ENCODE measurements at regions not wholly inside any gene's neighbourhood (a gene's known extent, or its start where the extent isn't known, plus 50 kb on each side); places are given as distances from the start of the nearest gene placed in this dataset.
"Not testable (repeated sequence)": the region's sequence is repeated elsewhere in the genome, so short reads cannot be mapped to it uniquely, and the experiment has no call there.

DNA sequence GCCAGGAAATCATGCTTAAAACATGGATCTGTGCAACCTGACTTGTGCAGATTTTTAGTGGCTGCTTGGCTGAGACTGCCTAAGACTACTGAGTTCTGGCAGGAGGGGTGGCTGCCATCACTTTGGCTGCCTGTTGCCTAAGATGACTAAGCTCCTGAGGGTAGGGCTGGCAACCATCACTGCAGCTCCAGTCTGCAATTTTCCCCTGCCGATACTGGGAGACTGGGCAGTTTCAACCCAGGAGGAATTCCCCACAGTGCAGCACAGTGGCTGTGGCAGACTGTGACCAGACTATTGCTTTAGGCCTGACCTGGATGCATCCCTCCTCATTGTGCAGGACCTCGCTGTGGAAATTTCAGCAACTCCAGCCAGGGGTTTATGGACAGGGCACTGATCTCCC lies 544.9 kb downstream of the ANKRD50 start:
- Histone ChIP-seq H3K36me3 (ENCODE audit: control insufficient read depth in 2 of 3, insufficient read depth in 3 of 3, low read length in 3 of 3) (no peaks in the 10 kb centered on the region), H3K27me3 (ENCODE audit: control insufficient read depth in 2 of 2, insufficient read depth in 2 of 2, low read length in 2 of 2) (no peaks in the 10 kb centered on the region), H3K27ac (ENCODE audit: low read depth, low read length) (no peak overlapping the region), H3K4me3 (ENCODE audit: low read length) (no peak overlapping the region), H3K4me1 (ENCODE audit: control insufficient read depth in 2 of 2, insufficient read depth in 2 of 2, low read length in 2 of 2) (no peaks in the 10 kb centered on the region), H3K9me3 (ENCODE audit: control insufficient read depth in 2 of 3, low read length in 3 of 3) (peaks cover 0 to 9% (median 0%) of the 10 kb centered on the region in 3 experiments)
- DNase-seq (no peak), ATAC-seq (no peak)
- H3K36me3 Mint-ChIP-seq, result no peaks in the 10 kb centered on the region
- ChIA-PET CTCF (no interaction called here), POLR2A (no interaction called here)
- no peak overlapping the region for H3K27ac Mint-ChIP-seq
- H3K9me3 Mint-ChIP-seq, result peaks cover 0 to 34% (median 6%) of the 10 kb centered on the region in 11 donors
- H3K27me3 Mint-ChIP-seq, result no peaks in the 10 kb centered on the region
- intact Hi-C loops (cut with micrococcal nuclease), result no loop called here
- no peaks in the 10 kb centered on the region for H3K4me1 Mint-ChIP-seq
- no peak overlapping the region for H3K4me3 Mint-ChIP-seq

DNA sequence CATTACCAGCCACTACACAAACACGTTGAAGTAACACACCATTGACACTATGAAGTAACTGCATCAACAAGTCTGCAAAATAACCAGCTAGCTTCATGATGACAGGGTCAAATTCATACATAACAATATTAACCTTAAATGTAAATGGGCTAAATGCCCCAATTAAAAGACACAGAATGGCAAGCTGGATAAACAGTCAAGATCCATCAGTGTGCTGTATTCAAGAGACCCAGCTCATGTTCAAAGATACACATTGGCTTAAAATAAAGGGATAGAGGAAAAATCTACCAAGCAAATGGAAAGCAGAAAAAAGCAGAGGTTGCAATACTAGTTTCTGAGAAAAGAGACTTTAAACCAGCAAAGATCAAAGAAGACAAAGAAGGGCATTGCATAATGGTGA lies 543.0 kb downstream of the ANKRD50 start:
- H3K27ac ChIP-seq (ENCODE audit: low read depth, low read length); H3K36me3 Mint-ChIP-seq; H3K4me1 Mint-ChIP-seq; H3K4me1 ChIP-seq (ENCODE audit: control insufficient read depth in 2 of 2, insufficient read depth in 2 of 2, low read length in 2 of 2); CTCF ChIA-PET; DNase-seq; H3K27me3 ChIP-seq (ENCODE audit: control insufficient read depth in 2 of 2, insufficient read depth in 2 of 2, low read length in 2 of 2); ATAC-seq; H3K27me3 Mint-ChIP-seq; intact Hi-C loops (cut with micrococcal nuclease); H3K9me3 ChIP-seq (ENCODE audit: control insufficient read depth in 2 of 3, low read length in 3 of 3); POLR2A ChIA-PET; H3K4me3 ChIP-seq (ENCODE audit: low read length); H3K27ac Mint-ChIP-seq; H3K4me3 Mint-ChIP-seq; H3K36me3 ChIP-seq (ENCODE audit: control insufficient read depth in 2 of 3, insufficient read depth in 3 of 3, low read length in 3 of 3): not testable (repeated sequence)
- H3K9me3 Mint-ChIP-seq, result peaks cover 0 to 34% (median 6%) of the 10 kb centered on the region in 11 donors

DNA sequence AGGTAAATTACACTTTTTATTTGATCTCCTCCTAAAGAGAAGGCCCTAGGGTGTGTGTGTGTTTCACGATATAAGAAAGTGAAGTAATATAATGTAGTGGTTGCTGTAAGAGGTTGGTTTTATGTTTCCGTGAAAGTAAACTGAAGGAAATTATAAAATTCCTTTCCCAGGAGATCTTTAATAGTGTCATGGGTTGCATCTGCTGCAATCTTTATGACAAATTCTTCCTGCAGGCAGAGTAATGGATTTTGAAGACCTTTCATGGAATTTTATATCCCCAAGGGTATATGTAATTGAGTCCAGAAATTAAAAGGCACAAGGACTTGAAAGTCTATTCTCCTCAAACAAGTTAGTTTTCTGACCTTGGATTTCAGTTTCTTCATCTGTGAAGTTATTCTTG lies 538.6 kb downstream of the ANKRD50 start:
- intact Hi-C loops (cut with micrococcal nuclease), result no loop called here
- H3K27ac Mint-ChIP-seq, result no peak overlapping the region
- H3K36me3 Mint-ChIP-seq, result no peaks in the 10 kb centered on the region
- ChIA-PET POLR2A (no interaction called here), CTCF (no interaction called here)
- Histone ChIP-seq H3K36me3 (ENCODE audit: control insufficient read depth in 2 of 3, insufficient read depth in 3 of 3, low read length in 3 of 3) (no peaks in the 10 kb centered on the region), H3K4me1 (ENCODE audit: control insufficient read depth in 2 of 2, insufficient read depth in 2 of 2, low read length in 2 of 2) (no peaks in the 10 kb centered on the region), H3K4me3 (ENCODE audit: low read length) (no peak overlapping the region), H3K9me3 (ENCODE audit: control insufficient read depth in 2 of 3, low read length in 3 of 3) (no peaks in the 10 kb centered on the region), H3K27ac (ENCODE audit: low read depth, low read length) (no peak overlapping the region), H3K27me3 (ENCODE audit: control insufficient read depth in 2 of 2, insufficient read depth in 2 of 2, low read length in 2 of 2) (no peaks in the 10 kb centered on the region)
- ATAC-seq (no peak), DNase-seq (no peak)
- no peaks in the 10 kb centered on the region for H3K4me1 Mint-ChIP-seq
- peaks cover 0 to 25% (median 3%) of the 10 kb centered on the region in 11 donors for H3K9me3 Mint-ChIP-seq
- no peak overlapping the region for H3K4me3 Mint-ChIP-seq
- H3K27me3 Mint-ChIP-seq, result no peaks in the 10 kb centered on the region

GRCh38 chr4:124177647-124178425 lies 534.7 kb downstream of the ANKRD50 start:
- H3K4me3 ChIP-seq (ENCODE audit: low read length), result no peak overlapping the region
- no peaks in the 10 kb centered on the region for H3K9me3 ChIP-seq (ENCODE audit: control insufficient read depth in 2 of 3, low read length in 3 of 3)
- no peaks in the 10 kb centered on the region for H3K4me1 ChIP-seq (ENCODE audit: control insufficient read depth in 2 of 2, insufficient read depth in 2 of 2, low read length in 2 of 2)
- intact Hi-C loops (cut with micrococcal nuclease), result no loop called here
- ATAC-seq, result no peak
- DNase-seq, result no peak
- no peaks in the 10 kb centered on the region for H3K36me3 ChIP-seq (ENCODE audit: control insufficient read depth in 2 of 3, insufficient read depth in 3 of 3, low read length in 3 of 3)
- no peak overlapping the region for H3K27ac ChIP-seq (ENCODE audit: low read depth, low read length)
- ChIA-PET POLR2A (no interaction called here), CTCF (no interaction called here)
- H3K4me1 Mint-ChIP-seq, result no peaks in the 10 kb centered on the region
- peaks cover 0 to 20% (median 0%) of the 10 kb centered on the region in 11 donors for H3K9me3 Mint-ChIP-seq
- H3K27me3 ChIP-seq (ENCODE audit: control insufficient read depth in 2 of 2, insufficient read depth in 2 of 2, low read length in 2 of 2), result no peaks in the 10 kb centered on the region
- no peaks in the 10 kb centered on the region for H3K36me3 Mint-ChIP-seq
- no peak overlapping the region for H3K27ac Mint-ChIP-seq
- H3K27me3 Mint-ChIP-seq, result peaks cover 0 to 3% (median 0%) of the 10 kb centered on the region in 5 donors
- no peak overlapping the region for H3K4me3 Mint-ChIP-seq

GRCh38 chr4:124178449-124179021 lies 534.0 kb downstream of the ANKRD50 start:
- no peak overlapping the region for H3K4me3 ChIP-seq (ENCODE audit: low read length)

DNA sequence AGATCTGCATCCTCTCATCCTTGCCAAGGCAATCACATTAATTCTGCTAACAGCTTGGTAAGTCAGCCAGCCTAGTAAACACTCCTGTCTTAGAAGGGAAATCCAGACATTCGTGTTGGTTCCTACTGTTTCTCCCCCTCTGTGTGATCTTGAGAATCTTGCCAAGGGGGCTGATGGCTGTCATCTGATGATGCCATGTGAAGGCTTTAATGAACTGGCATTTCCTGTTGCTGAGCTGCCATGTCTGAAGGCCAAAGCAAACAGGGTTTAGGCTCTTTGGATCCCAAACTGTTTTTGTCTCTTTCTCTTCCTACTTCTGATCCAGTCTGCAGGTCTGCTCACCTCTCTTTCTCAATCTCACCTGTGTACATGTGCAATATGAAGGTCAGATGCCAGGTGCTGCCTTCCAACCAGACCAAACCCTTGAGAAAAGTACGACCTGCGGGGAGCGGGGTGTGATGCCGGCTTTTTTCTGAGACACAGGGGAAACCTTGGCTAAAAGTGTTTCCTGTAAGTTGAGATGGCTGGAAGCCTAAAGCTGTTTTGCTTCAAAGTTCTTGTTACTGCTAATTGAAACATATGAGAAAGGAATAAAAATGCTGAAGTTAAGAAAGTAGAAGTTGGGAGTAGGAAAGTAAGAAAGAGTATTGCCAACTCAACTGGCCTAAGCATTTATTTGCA lies 532.9 kb downstream of the ANKRD50 start:
- intact Hi-C loops (cut with micrococcal nuclease), result no loop called here
- ChIA-PET CTCF (no interaction called here), POLR2A (no interaction called here)
- H3K36me3 Mint-ChIP-seq, result no peaks in the 10 kb centered on the region
- no peaks in the 10 kb centered on the region for H3K4me1 Mint-ChIP-seq
- Histone ChIP-seq H3K4me1 (ENCODE audit: control insufficient read depth in 2 of 2, insufficient read depth in 2 of 2, low read length in 2 of 2) (no peaks in the 10 kb centered on the region), H3K27ac (ENCODE audit: low read depth, low read length) (no peak overlapping the region), H3K36me3 (ENCODE audit: control insufficient read depth in 2 of 3, insufficient read depth in 3 of 3, low read length in 3 of 3) (no peaks in the 10 kb centered on the region), H3K9me3 (ENCODE audit: control insufficient read depth in 2 of 3, low read length in 3 of 3) (no peaks in the 10 kb centered on the region), H3K4me3 (ENCODE audit: low read length) (no peak overlapping the region), H3K27me3 (ENCODE audit: control insufficient read depth in 2 of 2, insufficient read depth in 2 of 2, low read length in 2 of 2) (no peaks in the 10 kb centered on the region)
- no peak overlapping the region for H3K4me3 Mint-ChIP-seq
- H3K9me3 Mint-ChIP-seq, result peaks cover 0 to 16% (median under 1%) of the 10 kb centered on the region in 11 donors
- no peak overlapping the region for H3K27ac Mint-ChIP-seq
- H3K27me3 Mint-ChIP-seq, result peaks cover 0 to 3% (median 0%) of the 10 kb centered on the region in 5 donors
- ATAC-seq (no peak), DNase-seq (no peak)

More at GRCh38 chr4:124178449-124179021, 534.0 kb downstream of the ANKRD50 start:
- CTCF ChIA-PET, result no interaction called here
- DNase-seq (no peak), ATAC-seq (no peak)
- POLR2A ChIA-PET, result no interaction called here
- Histone ChIP-seq H3K4me1 (ENCODE audit: control insufficient read depth in 2 of 2, insufficient read depth in 2 of 2, low read length in 2 of 2) (no peaks in the 10 kb centered on the region), H3K27ac (ENCODE audit: low read depth, low read length) (no peak overlapping the region), H3K9me3 (ENCODE audit: control insufficient read depth in 2 of 3, low read length in 3 of 3) (no peaks in the 10 kb centered on the region), H3K27me3 (ENCODE audit: control insufficient read depth in 2 of 2, insufficient read depth in 2 of 2, low read length in 2 of 2) (no peaks in the 10 kb centered on the region), H3K36me3 (ENCODE audit: control insufficient read depth in 2 of 3, insufficient read depth in 3 of 3, low read length in 3 of 3) (no peaks in the 10 kb centered on the region)
- Mint-ChIP-seq H3K36me3 (no peaks in the 10 kb centered on the region), H3K9me3 (peaks cover 0 to 16% (median 0%) of the 10 kb centered on the region in 11 donors), H3K27me3 (peaks cover 0 to 3% (median 0%) of the 10 kb centered on the region in 5 donors), H3K4me3 (no peak overlapping the region), H3K4me1 (no peaks in the 10 kb centered on the region), H3K27ac (no peak overlapping the region)
- intact Hi-C loops (cut with micrococcal nuclease), result no loop called here

All from naive thymus-derived CD4-positive, alpha-beta T cell (primary cell).